Memory B cell (primary cell): ENCODE measurements at regions not wholly inside any gene's neighbourhood (a gene's known extent, or its start where the extent isn't known, plus 50 kb on each side); places are given as distances from the start of the nearest gene placed in this dataset.
"Not testable (repeated sequence)": the region's sequence is repeated elsewhere in the genome, so short reads cannot be mapped to it uniquely, and the experiment has no call there.

Experiments used
- ATAC-seq: fragments of 150-1000 bp; cut with Tn5 transposase; 2 replicates; pipeline ENCODE4 v1.10.0; 2021; ENCODE audit warnings: low read depth, mild to moderate bottlenecking, moderate library complexity
- DNase-seq, 2 donors: peaks; one replicate each; pipeline ENCODE4 v3.0.0; 2022; ENCODE audit warnings: low spot score in 2 of 2
- H3K27ac Mint-ChIP-seq: one replicate; pipeline ENCODE4 v1.8.0; 2022; ENCODE audit warnings: mild to moderate bottlenecking, moderate library complexity, mixed read lengths
- H3K27me3 Mint-ChIP-seq: one replicate; pipeline ENCODE4 v1.8.0; 2022; ENCODE audit warnings: mixed read lengths
- H3K36me3 Mint-ChIP-seq: one replicate; pipeline ENCODE4 v1.8.0; 2022; ENCODE audit warnings: mild to moderate bottlenecking, mixed read lengths
- H3K4me1 Mint-ChIP-seq: one replicate; pipeline ENCODE4 v1.8.0; 2022; ENCODE audit warnings: mixed read lengths
- H3K4me3 Mint-ChIP-seq: one replicate; pipeline ENCODE4 v1.8.0; 2022; ENCODE audit warnings: mild to moderate bottlenecking, moderate library complexity, mixed read lengths
- H3K9me3 Mint-ChIP-seq: one replicate; pipeline ENCODE4 v1.8.0; 2022; ENCODE audit warnings: mixed read lengths

- Mint-ChIP-seq H3K4me3 (no peak overlapping the region), H3K9me3 (peaks cover 17% of the 10 kb centered on the region), H3K27ac (no peak overlapping the region), H3K27me3 (no peaks in the 10 kb centered on the region), H3K36me3 (peaks cover 94% of the 10 kb centered on the region), H3K4me1 (no peaks in the 10 kb centered on the region)
- DNase-seq (no peak), ATAC-seq (no peak)
Observed at GRCh38 chr15:25090073-25090733, 135.4 kb downstream of the SNRPN start.

DNA sequence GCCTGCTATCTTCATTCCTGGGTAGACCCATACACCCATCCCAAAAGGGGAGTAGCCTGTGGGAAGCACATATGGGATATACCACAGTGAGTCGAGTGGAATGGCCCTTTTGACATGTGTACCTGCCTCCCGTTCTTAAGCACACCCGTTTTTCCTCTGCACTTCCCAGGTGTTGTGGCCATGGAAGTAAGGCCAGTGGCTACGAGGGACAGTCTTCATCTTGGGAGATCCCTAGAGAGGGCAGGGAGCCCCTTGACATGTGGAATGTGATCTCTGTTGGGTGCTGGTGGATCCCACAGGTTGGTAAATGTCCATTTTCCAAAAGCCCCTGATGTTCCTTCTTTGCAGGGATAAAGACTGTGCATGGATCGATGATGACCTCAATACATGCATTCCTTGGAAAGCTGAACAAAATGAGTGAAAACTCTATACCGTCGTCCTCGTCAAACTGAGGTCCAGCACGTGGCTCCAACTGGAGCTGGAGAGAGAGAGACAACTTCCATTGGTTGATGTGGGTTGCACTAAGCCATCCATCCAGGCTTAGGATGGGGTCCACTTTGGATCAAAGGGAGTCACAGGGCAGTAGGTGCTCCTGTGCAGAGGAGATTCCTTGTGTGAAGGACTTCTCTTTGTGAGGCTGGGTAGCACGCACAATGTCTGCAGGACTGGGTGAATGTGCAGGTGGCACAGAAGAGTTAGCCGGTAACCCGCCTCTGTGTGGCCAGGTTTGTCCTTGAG is 136.8 kb downstream of the SNRPN start:
- Mint-ChIP-seq H3K4me1 (no peaks in the 10 kb centered on the region), H3K4me3 (no peak overlapping the region), H3K27me3 (no peaks in the 10 kb centered on the region), H3K9me3 (peaks cover 16% of the 10 kb centered on the region), H3K36me3 (peaks cover 87% of the 10 kb centered on the region), H3K27ac (no peak overlapping the region)
- DNase-seq (no peak), ATAC-seq (no peak)

- H3K36me3 Mint-ChIP-seq, result peaks cover 84% of the 10 kb centered on the region
- H3K9me3 Mint-ChIP-seq, result peaks cover 16% of the 10 kb centered on the region
- no peak for DNase-seq
- no peak for ATAC-seq
- H3K27ac Mint-ChIP-seq, result no peak overlapping the region
- no peaks in the 10 kb centered on the region for H3K27me3 Mint-ChIP-seq
- H3K4me1 Mint-ChIP-seq, result no peaks in the 10 kb centered on the region
- no peak overlapping the region for H3K4me3 Mint-ChIP-seq
Observed at GRCh38 chr15:25092661-25093060, 137.9 kb downstream of the SNRPN start.

- Mint-ChIP-seq H3K4me1 (no peaks in the 10 kb centered on the region), H3K9me3 (peaks cover 15% of the 10 kb centered on the region), H3K4me3 (no peak overlapping the region), H3K27ac (no peak overlapping the region), H3K27me3 (no peaks in the 10 kb centered on the region), H3K36me3 (peaks cover 81% of the 10 kb centered on the region)
- no peak for ATAC-seq
- DNase-seq, result no peak
Observed at GRCh38 chr15:25093455-25094029, 138.8 kb downstream of the SNRPN start.

DNA sequence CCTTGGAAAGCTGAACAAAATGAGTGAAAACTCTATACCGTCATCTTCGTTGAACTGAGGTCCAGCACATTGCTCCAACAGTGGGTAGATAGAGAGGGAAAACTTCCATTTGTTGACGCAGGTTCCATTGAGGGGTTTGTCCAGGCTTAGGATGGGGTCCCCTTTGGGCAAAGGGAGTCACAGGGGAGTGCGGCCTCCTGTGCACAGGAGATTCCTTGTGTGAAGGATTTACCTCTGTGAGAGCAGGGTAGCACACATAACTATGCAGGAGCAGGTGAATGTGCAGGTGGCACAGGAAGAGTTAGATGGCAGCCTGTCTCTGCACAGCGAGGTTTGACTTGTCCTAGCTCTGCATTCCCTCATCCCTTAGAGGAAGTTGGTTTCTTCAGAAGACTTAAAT is 139.3 kb downstream of the SNRPN start:
- DNase-seq (no peak), ATAC-seq (no peak)
- Mint-ChIP-seq H3K27ac (no peak overlapping the region), H3K36me3 (peaks cover 78% of the 10 kb centered on the region), H3K27me3 (no peaks in the 10 kb centered on the region), H3K4me1 (no peaks in the 10 kb centered on the region), H3K4me3 (no peak overlapping the region), H3K9me3 (peaks cover 15% of the 10 kb centered on the region)

- Mint-ChIP-seq H3K36me3 (peaks cover 78% of the 10 kb centered on the region), H3K27ac (no peak overlapping the region)
Observed at GRCh38 chr15:25094519-25094918, 139.7 kb downstream of the SNRPN start.

GRCh38 chr15:25095179-25095578 is 140.4 kb downstream of the SNRPN start:
- DNase-seq, result no peak
- ATAC-seq, result no peak
- Mint-ChIP-seq H3K27ac (no peak overlapping the region), H3K4me3 (no peak overlapping the region), H3K4me1 (no peaks in the 10 kb centered on the region), H3K9me3 (peaks cover 15% of the 10 kb centered on the region), H3K36me3 (peaks cover 73% of the 10 kb centered on the region), H3K27me3 (no peaks in the 10 kb centered on the region)

More at GRCh38 chr15:25094519-25094918, 139.7 kb downstream of the SNRPN start:
- no peaks in the 10 kb centered on the region for H3K27me3 Mint-ChIP-seq
- no peak for DNase-seq
- ATAC-seq, result no peak
- H3K9me3 Mint-ChIP-seq, result peaks cover 15% of the 10 kb centered on the region
- H3K4me1 Mint-ChIP-seq, result no peaks in the 10 kb centered on the region
- no peak overlapping the region for H3K4me3 Mint-ChIP-seq

DNA sequence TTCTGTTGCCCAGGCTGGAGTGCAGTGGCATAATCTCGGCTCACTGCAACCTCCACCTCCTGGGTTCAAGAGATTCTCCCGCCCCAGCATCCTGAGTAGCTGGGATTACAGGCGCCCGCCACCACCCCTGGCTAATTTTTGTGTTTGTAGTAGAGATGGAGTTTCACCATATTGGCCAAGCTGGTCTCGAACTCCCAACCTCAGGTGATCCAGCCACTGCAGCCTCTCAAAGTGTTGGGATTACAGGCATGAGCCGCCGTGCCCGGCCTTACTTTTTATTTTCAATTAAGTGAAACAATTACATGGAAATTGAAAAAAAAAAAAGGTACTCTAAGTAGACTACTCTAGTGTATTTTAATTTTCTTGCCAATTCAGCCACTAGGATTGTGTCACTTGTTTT is 145.2 kb downstream of the SNRPN start:
- not testable (repeated sequence) for H3K4me1 Mint-ChIP-seq, H3K27me3 Mint-ChIP-seq, ATAC-seq, H3K9me3 Mint-ChIP-seq, H3K27ac Mint-ChIP-seq, H3K4me3 Mint-ChIP-seq, DNase-seq
- H3K36me3 Mint-ChIP-seq, result peaks cover 47% of the 10 kb centered on the region

- Mint-ChIP-seq H3K27ac (no peak overlapping the region), H3K9me3 (peaks cover 2% of the 10 kb centered on the region), H3K4me3 (no peak overlapping the region), H3K36me3 (peaks cover 59% of the 10 kb centered on the region), H3K27me3 (no peaks in the 10 kb centered on the region), H3K4me1 (no peaks in the 10 kb centered on the region)
- no peak for ATAC-seq
- DNase-seq, result no peak
Observed at GRCh38 chr15:25106209-25106608, 151.4 kb downstream of the SNRPN start.

GRCh38 chr15:25133804-25134203 is 179.0 kb downstream of the SNRPN start:
- DNase-seq (no peak), ATAC-seq (no peak)
- Mint-ChIP-seq H3K36me3 (peaks cover 5% of the 10 kb centered on the region), H3K27me3 (no peaks in the 10 kb centered on the region), H3K9me3 (peaks cover 10% of the 10 kb centered on the region), H3K4me3 (no peak overlapping the region), H3K27ac (no peak overlapping the region), H3K4me1 (no peaks in the 10 kb centered on the region)

- Mint-ChIP-seq H3K27me3 (no peaks in the 10 kb centered on the region), H3K4me1 (no peaks in the 10 kb centered on the region), H3K27ac (no peak overlapping the region), H3K9me3 (peaks cover 10% of the 10 kb centered on the region), H3K4me3 (no peak overlapping the region), H3K36me3 (peaks cover 3% of the 10 kb centered on the region)
- DNase-seq (no peak), ATAC-seq (no peak)
Observed at GRCh38 chr15:25134546-25134945, 179.8 kb downstream of the SNRPN start.

- DNase-seq (no peak), ATAC-seq (no peak)
- Mint-ChIP-seq H3K4me1 (no peaks in the 10 kb centered on the region), H3K27ac (no peak overlapping the region), H3K27me3 (no peaks in the 10 kb centered on the region), H3K9me3 (peaks cover 10% of the 10 kb centered on the region), H3K36me3 (peaks cover 2% of the 10 kb centered on the region), H3K4me3 (no peak overlapping the region)
Observed at GRCh38 chr15:25136119-25136518, 181.3 kb downstream of the SNRPN start.

GRCh38 chr15:25137013-25137412 is 182.2 kb downstream of the SNRPN start:
- no peak overlapping the region for H3K27ac Mint-ChIP-seq
- ATAC-seq, result no peak
- no peaks in the 10 kb centered on the region for H3K27me3 Mint-ChIP-seq
- H3K9me3 Mint-ChIP-seq, result peaks cover 8% of the 10 kb centered on the region
- no peak for DNase-seq
- no peak overlapping the region for H3K4me3 Mint-ChIP-seq
- H3K4me1 Mint-ChIP-seq, result no peaks in the 10 kb centered on the region
- no peaks in the 10 kb centered on the region for H3K36me3 Mint-ChIP-seq

GRCh38 chr15:25169318-25169717 is 214.5 kb downstream of the SNRPN start:
- ATAC-seq (no peak), DNase-seq (no peak)
- Mint-ChIP-seq H3K36me3 (no peaks in the 10 kb centered on the region), H3K4me1 (no peaks in the 10 kb centered on the region), H3K27me3 (no peaks in the 10 kb centered on the region), H3K27ac (no peak overlapping the region), H3K4me3 (no peak overlapping the region), H3K9me3 (peaks cover 1% of the 10 kb centered on the region)
